LNCAP (cell line): ENCODE measurements at regions not wholly inside any gene's neighbourhood (a gene's known extent, or its start where the extent isn't known, plus 50 kb on each side); places are given as distances from the start of the nearest gene placed in this dataset.

ENCODE experiments used
- TF ChIP-seq, protein P1 (sequence below): fragments of 450-650 bp; IDR thresholded peaks from 2 replicates; pipeline ENCODE4 v1.5.1; 2017; ENCODE audit warnings: mild to moderate bottlenecking

GRCh38 chr7:115793958-115794702 is 236.4 kb downstream of the TFEC start:
- TF ChIP-seq, protein P1, sequence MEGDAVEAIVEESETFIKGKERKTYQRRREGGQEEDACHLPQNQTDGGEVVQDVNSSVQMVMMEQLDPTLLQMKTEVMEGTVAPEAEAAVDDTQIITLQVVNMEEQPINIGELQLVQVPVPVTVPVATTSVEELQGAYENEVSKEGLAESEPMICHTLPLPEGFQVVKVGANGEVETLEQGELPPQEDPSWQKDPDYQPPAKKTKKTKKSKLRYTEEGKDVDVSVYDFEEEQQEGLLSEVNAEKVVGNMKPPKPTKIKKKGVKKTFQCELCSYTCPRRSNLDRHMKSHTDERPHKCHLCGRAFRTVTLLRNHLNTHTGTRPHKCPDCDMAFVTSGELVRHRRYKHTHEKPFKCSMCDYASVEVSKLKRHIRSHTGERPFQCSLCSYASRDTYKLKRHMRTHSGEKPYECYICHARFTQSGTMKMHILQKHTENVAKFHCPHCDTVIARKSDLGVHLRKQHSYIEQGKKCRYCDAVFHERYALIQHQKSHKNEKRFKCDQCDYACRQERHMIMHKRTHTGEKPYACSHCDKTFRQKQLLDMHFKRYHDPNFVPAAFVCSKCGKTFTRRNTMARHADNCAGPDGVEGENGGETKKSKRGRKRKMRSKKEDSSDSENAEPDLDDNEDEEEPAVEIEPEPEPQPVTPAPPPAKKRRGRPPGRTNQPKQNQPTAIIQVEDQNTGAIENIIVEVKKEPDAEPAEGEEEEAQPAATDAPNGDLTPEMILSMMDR: no peak

- TF ChIP-seq, protein P1: no peak
Measured at GRCh38 chr7:115789901-115790300, 240.7 kb downstream of the TFEC start.

GRCh38 chr7:115782696-115783490 is 247.7 kb downstream of the TFEC start:
- TF ChIP-seq, protein P1: no peak

DNA sequence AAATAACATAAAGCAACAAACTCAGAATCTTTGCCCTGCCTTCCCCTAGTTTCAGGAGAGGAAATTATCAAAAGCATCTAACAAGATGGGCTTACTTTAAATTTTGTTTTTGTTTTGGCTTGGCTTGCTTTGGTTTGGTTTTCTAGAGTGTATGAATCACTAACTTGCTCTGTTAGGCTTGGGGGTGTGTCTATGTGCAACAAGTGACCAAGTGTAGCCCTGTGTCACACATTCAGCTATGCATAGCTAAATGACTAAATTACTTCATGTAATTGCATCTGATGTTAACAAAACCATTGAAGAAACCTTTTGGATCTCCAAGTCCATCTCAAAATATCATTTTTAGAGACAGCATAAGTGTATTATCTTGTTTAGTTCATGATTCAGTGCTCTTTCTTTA is 251.0 kb downstream of the TFEC start:
- TF ChIP-seq, protein P1: no peak

GRCh38 chr7:115775981-115776380 is 254.6 kb downstream of the TFEC start:
- TF ChIP-seq, protein P1: no peak

DNA sequence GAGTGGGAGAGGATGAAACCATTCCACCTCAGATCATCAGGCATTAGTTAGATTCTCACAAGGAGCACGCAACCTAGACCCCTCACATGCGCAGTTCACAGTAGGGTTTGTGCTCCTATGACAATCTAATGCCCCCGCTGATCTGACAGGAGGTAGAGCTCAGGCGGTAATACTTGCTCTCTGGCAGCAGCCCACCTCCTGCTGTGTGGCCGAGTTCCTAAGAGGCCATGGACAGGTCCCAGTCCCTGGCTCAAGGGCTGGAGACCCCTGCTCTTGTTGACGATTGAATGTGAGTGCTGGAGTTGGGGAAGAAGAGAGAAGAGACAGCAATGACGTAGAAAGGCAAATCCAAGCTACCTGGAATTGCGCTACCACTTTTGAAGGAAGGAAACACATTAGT is 267.2 kb downstream of the TFEC start:
- TF ChIP-seq, protein P1: no peak

- TF ChIP-seq, protein P1: no peak
Measured at GRCh38 chr7:115758025-115758424, 272.5 kb downstream of the TFEC start.
